OCI-LY3 (cell line): ENCODE measurements at regions not wholly inside any gene's neighbourhood (a gene's known extent, or its start where the extent isn't known, plus 50 kb on each side); places are given as distances from the start of the nearest gene placed in this dataset.

ENCODE experiments used
- H2AFZ ChIP-seq: fragments of 200-600, 300-600 bp; shearing (Covaris generic); 2 replicates; pipeline ENCODE4 v1.6.0; 2014; ENCODE audit warnings: antibody characterized with exemption, low read depth, low read length
- H3K27ac ChIP-seq: fragments of 200-600, 300-600 bp; sonication (generic); 2 replicates; pipeline ENCODE4 v1.5.1; 2014; ENCODE audit warnings: mild to moderate bottlenecking, low read length, moderate library complexity, mixed read lengths
- H3K27me3 ChIP-seq: fragments of 200-600, 300-600 bp; sonication (generic); 2 replicates; pipeline ENCODE4 v1.6.1; 2014; ENCODE audit warnings: low read depth, low read length, mixed read lengths
- H3K36me3 ChIP-seq: fragments of 200-600, 300-600 bp; sonication (generic); replicated peaks from 2 replicates; pipeline ENCODE3; 2014; ENCODE audit warnings: low read depth, low read length, mixed read lengths
- H3K4me1 ChIP-seq: fragments of 300-600, 200-600 bp; sonication (generic); 2 replicates; pipeline ENCODE4 v1.6.1; 2014; ENCODE audit warnings: low read length, mixed read lengths
- H3K4me2 ChIP-seq: fragments of 200-600, 300-600 bp; sonication (generic); 2 replicates; pipeline ENCODE4 v1.6.1; 2014; ENCODE audit warnings: low read length, mixed read lengths
- H3K4me3 ChIP-seq: fragments of 300-600, 200-600 bp; sonication (generic); 2 replicates; pipeline ENCODE4 v1.5.1; 2014; ENCODE audit warnings: antibody characterized with exemption, mild to moderate bottlenecking, low read length, moderate library complexity
- H3K79me2 ChIP-seq: fragments of 300-600, 200-600 bp; shearing (Covaris generic); 2 replicates; pipeline ENCODE4 v1.6.1; 2014; ENCODE audit warnings: mild to moderate bottlenecking, low read length, mixed read lengths
- H3K9ac ChIP-seq: fragments of 300-600, 200-600 bp; shearing (Covaris generic); 2 replicates; pipeline ENCODE4 v1.6.0; 2014; ENCODE audit warnings: mild to moderate bottlenecking, low read length, moderate library complexity
- H3K9me3 ChIP-seq: fragments of 200-600, 300-600 bp; shearing (Covaris generic); 2 replicates; pipeline ENCODE4 v1.6.1; 2014; ENCODE audit warnings: low read length, mixed read lengths; ENCODE audit not compliant: insufficient read depth
- H4K20me1 ChIP-seq: fragments of 200-600, 300-600 bp; sonication (generic); 2 replicates; pipeline ENCODE4 v1.6.1; 2016; ENCODE audit warnings: low read length, mixed read lengths; ENCODE audit not compliant: insufficient read depth
- CTCF ChIP-seq: fragments of 200-600, 300-600 bp; sonication (generic); IDR thresholded peaks from 2 replicates; pipeline ENCODE4 v1.5.1; 2014; ENCODE audit warnings: antibody characterized with exemption, low read length, low read depth
- EZH2phosphoT487 ChIP-seq: fragments of 200-600 bp; shearing (Covaris generic); IDR thresholded peaks from 2 replicates; pipeline ENCODE4 v1.6.1; 2018; ENCODE audit warnings: antibody characterized with exemption, mixed run types, low read depth

DNA sequence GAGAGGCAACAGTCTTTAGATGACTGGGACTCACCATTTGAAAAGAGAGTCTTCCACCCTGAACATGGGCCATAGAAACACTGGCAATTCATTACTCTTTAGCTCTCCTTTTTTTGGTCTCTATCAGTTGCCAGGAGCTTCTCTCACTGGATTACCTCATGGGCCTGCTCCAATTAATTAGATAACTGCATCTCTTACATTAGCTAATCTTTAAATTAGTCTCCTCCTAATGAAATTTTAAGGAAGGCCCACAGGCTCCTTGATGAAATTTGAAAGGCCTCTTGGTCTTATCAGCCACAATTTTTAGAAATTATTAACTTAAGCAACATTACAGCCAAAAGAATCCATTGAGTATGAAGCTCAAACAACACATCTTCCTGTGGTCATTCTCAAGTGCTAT is 184.4 kb downstream of the UNC5CL start:
- TF ChIP-seq EZH2phosphoT487 (no peak), CTCF (no peak)
- no peaks in the 10 kb centered on the region for H3K9me3 ChIP-seq
- H3K36me3 ChIP-seq: no peaks in the 10 kb centered on the region
- H3K4me3 ChIP-seq: no peak overlapping the region
- H2AFZ ChIP-seq: no peak overlapping the region
- peaks cover 8% of the 10 kb centered on the region for H3K4me1 ChIP-seq
- peaks cover 18% of the 10 kb centered on the region for H3K27me3 ChIP-seq
- H3K4me2 ChIP-seq: no peak overlapping the region
- no peak overlapping the region for H3K9ac ChIP-seq
- H3K79me2 ChIP-seq: no peaks in the 10 kb centered on the region
- H3K27ac ChIP-seq: no peak overlapping the region
- H4K20me1 ChIP-seq: no peaks in the 10 kb centered on the region

GRCh38 chr6:40852779-40853373 is 186.1 kb downstream of the UNC5CL start:
- Histone ChIP-seq H3K27ac (no peak overlapping the region), H3K9ac (no peak overlapping the region), H2AFZ (0 out of 2 replicates have a peak overlapping the region, but pooled peaks have one; percentile 74), H4K20me1 (no peaks in the 10 kb centered on the region), H3K4me3 (no peak overlapping the region), H3K27me3 (peaks cover 15% of the 10 kb centered on the region), H3K36me3 (no peaks in the 10 kb centered on the region), H3K4me2 (peak overlapping the region; percentile 37), H3K4me1 (peaks cover 8% of the 10 kb centered on the region), H3K9me3 (no peaks in the 10 kb centered on the region), H3K79me2 (no peaks in the 10 kb centered on the region)
- TF ChIP-seq CTCF: peak; percentile 43
- no peak for TF ChIP-seq EZH2phosphoT487

- Histone ChIP-seq H4K20me1 (no peaks in the 10 kb centered on the region), H3K36me3 (no peaks in the 10 kb centered on the region), H3K4me3 (no peak overlapping the region), H2AFZ (no peak overlapping the region), H3K9me3 (no peaks in the 10 kb centered on the region), H3K27ac (no peak overlapping the region), H3K9ac (no peak overlapping the region), H3K4me1 (peaks cover 8% of the 10 kb centered on the region), H3K4me2 (no peak overlapping the region), H3K27me3 (0 out of 2 replicates have a peak, but pooled peaks cover 3% of the 10 kb centered on the region), H3K79me2 (no peaks in the 10 kb centered on the region)
- TF ChIP-seq CTCF (no peak), EZH2phosphoT487 (no peak)
These were observed 189.5 kb downstream of the UNC5CL start for GRCh38 chr6:40849546-40849945.

DNA sequence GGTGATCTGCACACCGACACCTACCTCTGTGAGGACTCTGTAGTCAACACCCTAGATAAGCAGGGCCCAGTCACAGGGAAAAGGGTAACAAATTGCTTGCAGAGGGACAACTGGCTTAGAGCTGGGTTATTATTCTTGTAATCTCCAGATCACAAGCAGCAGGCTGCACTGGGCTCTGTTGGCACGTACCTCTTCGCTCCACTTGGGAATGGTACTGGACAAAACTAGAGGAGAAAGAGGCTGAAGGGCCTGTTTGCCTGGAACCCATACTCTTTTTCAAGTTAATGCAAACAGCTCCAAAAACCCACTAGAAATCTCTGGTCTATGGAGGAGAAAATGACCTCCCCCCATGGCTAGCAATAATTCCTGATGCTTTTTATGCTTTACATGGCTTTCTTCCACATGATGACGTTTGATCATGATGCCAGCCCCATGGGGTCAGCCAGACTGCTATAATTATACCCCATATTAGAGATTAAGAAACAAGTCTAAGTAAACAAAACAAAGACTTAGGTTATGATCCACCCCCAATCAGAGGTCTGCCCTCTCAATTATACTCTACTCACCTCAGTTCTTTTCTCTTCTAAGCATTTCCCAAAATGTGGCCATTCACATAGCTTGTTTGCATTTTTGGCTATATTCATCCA is 190.0 kb downstream of the UNC5CL start:
- Histone ChIP-seq H2AFZ (no peak overlapping the region), H3K4me3 (no peak overlapping the region)
- TF ChIP-seq EZH2phosphoT487: no peak
- TF ChIP-seq CTCF: no peak

More for the DNA sequence above, 190.0 kb downstream of the UNC5CL start:
- peaks cover 8% of the 10 kb centered on the region for H3K4me1 ChIP-seq
- H3K4me2 ChIP-seq: no peak overlapping the region
- H3K27me3 ChIP-seq: 0 out of 2 replicates have a peak, but pooled peaks cover 3% of the 10 kb centered on the region
- H3K36me3 ChIP-seq: no peaks in the 10 kb centered on the region
- H3K79me2 ChIP-seq: no peaks in the 10 kb centered on the region
- H4K20me1 ChIP-seq: no peaks in the 10 kb centered on the region
- no peak overlapping the region for H3K9ac ChIP-seq
- H3K9me3 ChIP-seq: no peaks in the 10 kb centered on the region
- no peak overlapping the region for H3K27ac ChIP-seq
